IMR-90 (cell line): ENCODE measurements at regions not wholly inside any gene's neighbourhood (a gene's known extent, or its start where the extent isn't known, plus 50 kb on each side); places are given as distances from the start of the nearest gene placed in this dataset.

Experiments
- ATAC-seq: fragments of 200-7000 bp; cut with Tn5 transposase; 2 replicates; pipeline ENCODE4 v1.9.1; 2020; ENCODE audit warnings: low read depth, mild to moderate bottlenecking, moderate library complexity
- BruUV-seq: library from RNA; stranded (reverse); fragments of 400-500 nt; replicated peaks from 2 replicates; lab custom pipeline; 2021; lab: Mats Ljungman, UMichigan
- CTCF ChIA-PET: fragments of 300-600 bp; formaldehyde crosslinking; extraction: SDS; loops from one replicate; lab custom pipeline; 2021; ENCODE audit warnings: antibody characterized with exemption; lab: Yijun Ruan, JAX
- POLR2A ChIA-PET: fragments of 300-600 bp; sonication (Branson Sonifier 250); formaldehyde crosslinking; loops from one replicate; lab custom pipeline; 2022; ENCODE audit warnings: antibody characterized with exemption; ENCODE audit not compliant: unreplicated experiment; lab: Charles Lee
- DNase-seq: peaks from one replicate; pipeline ENCODE4 v3.0.0; 2013
- H2AFZ ChIP-seq: replicated peaks from 2 replicates; pipeline ENCODE3; 2013; ENCODE audit warnings: low read length, mild to moderate bottlenecking; ENCODE audit not compliant: poor library complexity
- H2AK5ac ChIP-seq: 2 replicates; pipeline ENCODE4 v1.6.1; 2013; ENCODE audit warnings: low read depth, low read length, inconsistent platforms
- H2AK9ac ChIP-seq: replicated peaks from 2 replicates; pipeline ENCODE3; 2013; ENCODE audit warnings: mild to moderate bottlenecking, low read depth, low read length, moderate library complexity; ENCODE audit not compliant: poor library complexity
- H2BK120ac ChIP-seq: 2 replicates; pipeline ENCODE4 v1.6.1; 2013; ENCODE audit warnings: low read depth, low read length, inconsistent platforms
- H2BK15ac ChIP-seq: 3 replicates; pipeline ENCODE4 v1.6.1; 2013; ENCODE audit warnings: low read depth, low read length, inconsistent platforms
- H2BK20ac ChIP-seq: 2 replicates; pipeline ENCODE4 v1.6.1; 2013; ENCODE audit warnings: low read depth, mild to moderate bottlenecking, inconsistent platforms, low read length, moderate library complexity
- H2BK5ac ChIP-seq: 2 replicates; pipeline ENCODE4 v1.6.1; 2013; ENCODE audit warnings: mild to moderate bottlenecking, low read depth, low read length, inconsistent platforms; ENCODE audit not compliant: poor library complexity, severe bottlenecking
- H3K14ac ChIP-seq: replicated peaks from 2 replicates; pipeline ENCODE4 v1.6.1; 2013; ENCODE audit warnings: low read depth, low read length, inconsistent platforms
- H3K18ac ChIP-seq: 2 replicates; pipeline ENCODE4 v1.6.1; 2013; ENCODE audit warnings: low read depth, low read length, control low read depth
- H3K23ac ChIP-seq: 2 replicates; pipeline ENCODE4 v1.6.1; 2013; ENCODE audit warnings: low read depth, low read length, inconsistent platforms
- H3K27ac ChIP-seq: 2 replicates; pipeline ENCODE4 v1.5.1; 2013; ENCODE audit warnings: mild to moderate bottlenecking, control low read depth, low read length; ENCODE audit not compliant: insufficient read depth
- H3K27me3 ChIP-seq: 2 replicates; pipeline ENCODE4 v1.6.1; 2013; ENCODE audit warnings: low read length; ENCODE audit not compliant: control insufficient read depth, insufficient read depth
- H3K36me3 ChIP-seq: 2 replicates; pipeline ENCODE4 v1.6.1; 2013; ENCODE audit warnings: low read length, mixed read lengths; ENCODE audit not compliant: control insufficient read depth, insufficient read depth
- H3K4ac ChIP-seq: 2 replicates; pipeline ENCODE4 v1.6.1; 2013; ENCODE audit warnings: low read depth, low read length, inconsistent platforms
- H3K4me1 ChIP-seq: 2 replicates; pipeline ENCODE4 v1.6.1; 2013; ENCODE audit warnings: low read length, mixed read lengths; ENCODE audit not compliant: control insufficient read depth, insufficient read depth
- H3K4me2 ChIP-seq: 2 replicates; pipeline ENCODE4 v1.6.1; 2013; ENCODE audit warnings: low read depth, mild to moderate bottlenecking, control low read depth, low read length, moderate library complexity
- H3K4me3 ChIP-seq: 2 replicates; pipeline ENCODE4 v1.5.1; 2013; ENCODE audit warnings: low read depth, mild to moderate bottlenecking, control low read depth, low read length, moderate library complexity; ENCODE audit not compliant: insufficient read depth
- H3K56ac ChIP-seq: 2 replicates; pipeline ENCODE4 v1.6.1; 2013; ENCODE audit warnings: low read length, inconsistent platforms; ENCODE audit not compliant: insufficient read depth; ENCODE audit errors: extremely low read depth
- H3K79me1 ChIP-seq, 2 experiments: 2 replicates each; pipeline ENCODE4 v1.6.1; 2013; ENCODE audit warnings: low read length in 2 of 2, inconsistent platforms in 1 of 2, low read depth in 1 of 2
- H3K9ac ChIP-seq: 2 replicates; pipeline ENCODE4 v1.6.1; 2013; ENCODE audit warnings: low read depth, low read length, control low read depth
- H3K9me1 ChIP-seq: 2 replicates; pipeline ENCODE4 v1.6.1; 2013; ENCODE audit warnings: low read length, inconsistent platforms; ENCODE audit not compliant: insufficient read depth
- H3K9me3 ChIP-seq: 2 replicates; pipeline ENCODE4 v1.6.1; 2013; ENCODE audit warnings: low read length; ENCODE audit not compliant: control insufficient read depth, insufficient read depth
- H4K20me1 ChIP-seq: 2 replicates; pipeline ENCODE4 v1.6.1; 2013; ENCODE audit warnings: low read length, inconsistent platforms; ENCODE audit not compliant: insufficient read depth
- H4K5ac ChIP-seq: 2 replicates; pipeline ENCODE4 v1.6.1; 2013; ENCODE audit warnings: mild to moderate bottlenecking, low read depth, low read length, control low read depth
- H4K8ac ChIP-seq, 2 experiments: 2 replicates each; pipeline ENCODE4 v1.6.1; 2013; ENCODE audit warnings: low read depth in 2 of 2, low read length in 2 of 2, control low read depth in 1 of 2, inconsistent platforms in 1 of 2
- H4K91ac ChIP-seq: 2 replicates; pipeline ENCODE4 v1.6.1; 2013; ENCODE audit warnings: low read depth, low read length, inconsistent platforms; ENCODE audit not compliant: insufficient read depth
- FOS ChIP-seq: fragments of 150-350 bp; IDR thresholded peaks from 2 replicates; pipeline ENCODE4 v1.6.1; 2016; ENCODE audit warnings: low read depth, low read length
- RAD21 ChIP-seq: IDR thresholded peaks from 2 replicates; pipeline ENCODE4 v1.6.1; 2012; ENCODE audit warnings: low read length, improper control_type of control experiment
- WGBS, 2 experiments: methylation state at CpG; one replicate each; pipeline versions ENCODE4 v1.1.5 to v1.1.7; 2013; ENCODE audit warnings: missing lambda C conversion rate in 2 of 2; ENCODE audit not compliant: insufficient read length in 1 of 2; ENCODE audit errors: extremely low coverage in 2 of 2; 5-methylcytosine and 5-hydroxymethylcytosine counted together
- dilution Hi-C: fragments of 300-500 bp; cut with HindIII; formaldehyde crosslinking; loops from one replicate; pipeline ENCODE4 v1.14.3; 2018; ENCODE audit warnings: low sequenced_read_pairs; ENCODE audit not compliant: unreplicated experiment
- in situ Hi-C: fragments of 300-500 bp; cut with MboI; formaldehyde crosslinking; loops from 3 replicates; pipeline ENCODE4 v1.14.3; 2019; ENCODE audit warnings: low sequenced_read_pairs, inconsistent platforms, mixed read lengths
- intact Hi-C: fragments of 100-400 bp; cut with micrococcal nuclease; formaldehyde crosslinking; loops from 2 replicates; pipeline ENCODE4 v1.10.0; 2022

GRCh38 chr9:78786794-78787193, 489.9 kb downstream of the PSAT1 start:
- H2AFZ ChIP-seq, result peak overlapping the region; percentile 80
- H4K8ac ChIP-seq, result peak overlapping the region in 1 of 2 experiments; percentile 25; a peak in 2 of 4 replicates
- 0 out of 2 replicates have a peak, but pooled peaks cover 2% of the 10 kb centered on the region for H3K9me1 ChIP-seq
- no TSS peak for BruUV-seq
- H3K4me3 ChIP-seq, result no peak overlapping the region
- H3K4ac ChIP-seq, result peak overlapping the region; percentile 44
- H3K4me1 ChIP-seq, result peaks cover 3% of the 10 kb centered on the region; the same call in 1 of the 2 replicates
- peak overlapping the region; percentile 4; the same call in 1 of the 2 replicates for H4K91ac ChIP-seq
- H2BK15ac ChIP-seq, result 0 out of 3 replicates have a peak overlapping the region, but pooled peaks have one; percentile 6
- WGBS, 2 experiments, result no CpG with 5 or more reads among the region's 3 CpGs
- peak overlapping the region; percentile 44 for H2BK120ac ChIP-seq
- no peak overlapping the region for H3K18ac ChIP-seq
- peak; percentile 76 for DNase-seq
- no peak overlapping the region for H4K5ac ChIP-seq
- in situ Hi-C loops, result no loop called here
- no peaks in the 10 kb centered on the region for H3K79me1 ChIP-seq
- dilution Hi-C loops, result no loop called here
- no peak overlapping the region for H3K23ac ChIP-seq
- H2BK5ac ChIP-seq, result peak overlapping the region; percentile 69
- H3K27ac ChIP-seq, result no peak overlapping the region
- no peak overlapping the region for H3K9ac ChIP-seq
- H2AK9ac ChIP-seq, result peak overlapping the region; percentile 44
- peak overlapping the region; percentile 47 for H2AK5ac ChIP-seq
- no peak overlapping the region for H3K56ac ChIP-seq
- no peaks in the 10 kb centered on the region; the same call in 1 of the 2 replicates for H3K9me3 ChIP-seq
- CTCF ChIA-PET, result interaction anchor here (0.7 kb wide), 1 partner anchor 19 kb away, joined by 8 read pairs; no protein-coding TSS in a partner anchor
- 0 out of 2 replicates have a peak overlapping the region, but pooled peaks have one; percentile 4 for H3K14ac ChIP-seq
- peak; percentile 63; the same call in 1 of the 2 replicates for ATAC-seq
- no peak overlapping the region for H3K4me2 ChIP-seq
- POLR2A ChIA-PET, result no interaction called here
- H2BK20ac ChIP-seq, result peak overlapping the region; percentile 18
- intact Hi-C loops, result no loop called here
- H3K27me3 ChIP-seq, result no peaks in the 10 kb centered on the region
- TF ChIP-seq FOS (0 out of 2 replicates have a peak, but pooled peaks have one; percentile 7), RAD21 (no peak)
- no peaks in the 10 kb centered on the region for H4K20me1 ChIP-seq
- H3K36me3 ChIP-seq, result no peaks in the 10 kb centered on the region
